ENCODE measurements at regions not wholly inside any gene's neighbourhood (a gene's known extent, or its start where the extent isn't known, plus 50 kb on each side); places are given as distances from the start of the nearest gene placed in this dataset.
"Not testable (repeated sequence)": the region's sequence is repeated elsewhere in the genome, so short reads cannot be mapped to it uniquely, and the experiment has no call there.

DNA sequence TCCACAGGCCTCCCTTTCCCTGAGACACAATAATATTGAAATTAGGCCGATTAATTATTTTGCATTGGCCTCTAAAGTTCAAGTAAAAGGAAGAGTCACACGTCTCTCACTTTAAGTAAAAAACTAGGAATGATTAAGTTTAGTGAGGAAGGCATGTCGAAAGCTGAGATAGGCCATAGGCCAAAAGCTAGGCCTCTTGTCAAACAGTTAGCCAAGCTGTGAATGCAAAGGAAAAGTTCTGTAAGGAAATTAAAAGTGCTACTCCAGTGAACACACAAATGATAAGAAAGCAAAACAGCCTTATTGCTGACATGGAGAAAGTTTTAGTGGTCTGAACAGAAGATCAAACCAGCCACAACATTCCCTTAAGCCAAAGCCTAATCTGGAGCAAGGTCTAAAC is 91.4 kb upstream of the ZC3H11B start:
- not testable (repeated sequence) for H4K91ac ChIP-seq (ENCODE audit: insufficient read length, low read depth, low read length); H2BK12ac ChIP-seq (ENCODE audit: insufficient read length, low read depth, low read length); H3K56ac ChIP-seq (ENCODE audit: insufficient read length, low read depth, low read length); H2BK20ac ChIP-seq (ENCODE audit: low read depth, low read length, poor library complexity, severe bottlenecking); H2BK15ac ChIP-seq (ENCODE audit: low read depth, low read length); H3K36me3 Mint-ChIP-seq (ENCODE audit: insufficient read depth in 1 of 3, low read depth in 3 of 3); H3K23me2 ChIP-seq (ENCODE audit: insufficient read length, low read depth, low read length, poor library complexity, severe bottlenecking); H3K4me1 Mint-ChIP-seq; H2BK5ac ChIP-seq (ENCODE audit: insufficient read length, low read length); H3K9ac ChIP-seq (ENCODE audit: extremely low read depth, insufficient read length, low read length); H3K4me2 ChIP-seq (ENCODE audit: insufficient read depth, insufficient read length, low read length); H3K18ac ChIP-seq (ENCODE audit: insufficient read length, low read depth, low read length); H3T11ph ChIP-seq (ENCODE audit: low read length); H3K4me3 Mint-ChIP-seq; H2AFZ ChIP-seq (ENCODE audit: low read length); H3K27me3 Mint-ChIP-seq (ENCODE audit: low read depth); H4K5ac ChIP-seq (ENCODE audit: insufficient read length, low read depth, low read length); H3K9me3 Mint-ChIP-seq; H3K9me3 ChIP-seq (ENCODE audit: control insufficient read depth, low read depth, low read length); H3K4ac ChIP-seq (ENCODE audit: low read depth, low read length); H2BK120ac ChIP-seq (ENCODE audit: low read depth, low read length, poor library complexity, severe bottlenecking); H3K79me1 ChIP-seq (ENCODE audit: insufficient read depth, low read depth, low read length, poor library complexity, severe bottlenecking); DNase-seq; H3K23ac ChIP-seq (ENCODE audit: insufficient read length, low read depth, low read length); H3K27ac ChIP-seq (ENCODE audit: insufficient read length, low read depth, low read length); H3K4me1 ChIP-seq (ENCODE audit: insufficient read depth, low read length); H2AK5ac ChIP-seq (ENCODE audit: insufficient read length, low read length); H3K27me3 ChIP-seq (ENCODE audit: insufficient read depth, low read length); H3K79me2 ChIP-seq (ENCODE audit: insufficient read depth, low read length); H4K8ac ChIP-seq (replicated peaks; ENCODE audit: insufficient read length, low read depth, low read length); H3K27ac Mint-ChIP-seq; H4K20me1 ChIP-seq (ENCODE audit: control insufficient read depth, insufficient read depth, insufficient read length); H3K14ac ChIP-seq (ENCODE audit: insufficient read depth, low read length)
- WGBS (ENCODE audit: extremely low coverage, insufficient read length, low lambda C conversion rate) = no CpG with 5 or more reads among the region's 3 CpGs

Measured in H9 (cell line).